Ovary (tissue), 7 donors: ENCODE measurements at regions not wholly inside any gene's neighbourhood (a gene's known extent, or its start where the extent isn't known, plus 50 kb on each side); places are given as distances from the start of the nearest gene placed in this dataset.

Source experiments
- DNase-seq, 5 donors: peaks; one replicate each; pipeline ENCODE4 v3.0.0-alpha.2; 2019 to 2020
- H3K27ac ChIP-seq, 2 donors: fragments of 200-600 bp; one replicate each; pipeline versions ENCODE4 v1.5.1 to v1.8.0; 2019 to 2022
- H3K27me3 ChIP-seq: fragments of 200-600 bp; one replicate; pipeline ENCODE4 v1.8.0; 2022
- H3K36me3 ChIP-seq: fragments of 200-600 bp; sonication (generic); one replicate; pipeline ENCODE4 v1.5.1; 2019
- H3K4me1 ChIP-seq: one replicate; pipeline ENCODE4 v1.8.1; 2013; ENCODE audit warnings: mild to moderate bottlenecking, moderate library complexity; ENCODE audit not compliant: insufficient read depth
- H3K4me3 ChIP-seq: fragments of 200-600 bp; sonication (generic); one replicate; pipeline ENCODE4 v1.5.1; 2017
- H3K9me3 ChIP-seq, 2 donors: fragments of 200-600 bp in 1 of 2; sonication (generic) in 1 of 2; one replicate each; pipeline versions ENCODE4 v1.5.1 to v1.8.1; 2013 to 2019; ENCODE audit warnings: mild to moderate bottlenecking in 1 of 2, moderate library complexity in 1 of 2
- EP300 ChIP-seq: sonication (generic); formaldehyde crosslinking; IDR thresholded peaks from one replicate; pipeline ENCODE4 v1.6.1; 2017; ENCODE audit warnings: antibody characterized with exemption
- POLR2A ChIP-seq: fragments of 450-650 bp; IDR thresholded peaks from one replicate; pipeline ENCODE4 v1.6.1; 2017; ENCODE audit warnings: antibody characterized with exemption, mild to moderate bottlenecking, moderate library complexity
- WGBS, 3 donors: extraction: QIAGEN DNeasy Blood & Tissue Kit in 1 of 3; methylation state at CpG; one replicate each; pipeline versions ENCODE4 v1.1.5 to v1.1.7; 2013 to 2017; 5-methylcytosine and 5-hydroxymethylcytosine counted together
- intact Hi-C, 4 donors: fragments of 100-400 bp; cut with DNase I; formaldehyde crosslinking; loops; one replicate each; pipeline versions ENCODE4 v1.11.0 to v1.15.1; 2022 to 2023
- TF ChIP-seq, protein P1 (sequence below), 3 donors: fragments of 450-650 bp in 2 of 3; fragments of 200-600 bp in 1 of 3; IDR thresholded peaks; one replicate each; pipeline versions ENCODE4 v1.5.1 to v1.8.0; 2016 to 2022; ENCODE audit warnings: antibody characterized with exemption in 3 of 3, mild to moderate bottlenecking in 1 of 3
- donor health status: DM: no; HTN: no; CAD: no; lungs with moderate emphysema.
- donor health status: DM: no; HTN: no; CAD: no.
- donor health status: Bipolar disorder and iron deficiency.
- donor health status: DM: no; HTN: no; CAD: no.
- donor health status: DM: yes; HTN: yes; CAD: no.

DNA sequence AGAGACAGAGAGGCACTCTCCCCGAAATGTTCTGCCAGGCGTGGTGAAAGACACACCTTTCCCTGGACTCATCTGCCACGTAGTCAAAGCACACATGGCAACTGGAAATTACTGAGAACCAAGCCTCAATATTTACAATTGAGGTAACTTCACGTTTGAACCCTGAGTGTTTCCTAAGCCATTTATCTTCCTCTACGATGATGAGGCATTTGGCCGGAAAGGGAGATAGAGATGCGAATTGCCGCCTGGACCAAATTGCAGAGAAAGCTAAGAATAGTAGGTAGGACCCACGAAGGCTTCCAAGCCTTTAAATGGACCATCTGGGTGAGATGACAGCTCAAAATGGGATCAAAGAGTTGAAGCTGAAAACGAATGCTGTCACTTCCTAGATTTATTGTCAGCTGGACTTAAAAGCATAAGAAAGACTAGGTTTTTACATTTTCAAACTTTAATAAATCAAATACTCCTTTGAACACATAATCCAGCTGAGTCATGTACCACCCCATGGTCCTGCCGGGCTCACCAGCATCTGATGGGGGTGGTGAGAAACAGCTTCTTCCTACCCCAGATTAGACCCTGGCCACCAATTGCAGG, 135.6 kb upstream of the LYZL2 start:
- Histone ChIP-seq H3K27me3 (no peaks in the 10 kb centered on the region), H3K4me1 (no peaks in the 10 kb centered on the region), H3K27ac (no peak overlapping the region), H3K9me3 (no peaks in the 10 kb centered on the region), H3K36me3 (no peaks in the 10 kb centered on the region), H3K4me3 (no peak overlapping the region)
- WGBS, 3 donors: 34 to 67% (median 64%) methylated on average over 11 of the region's 11 CpGs
- TF ChIP-seq, protein P1, sequence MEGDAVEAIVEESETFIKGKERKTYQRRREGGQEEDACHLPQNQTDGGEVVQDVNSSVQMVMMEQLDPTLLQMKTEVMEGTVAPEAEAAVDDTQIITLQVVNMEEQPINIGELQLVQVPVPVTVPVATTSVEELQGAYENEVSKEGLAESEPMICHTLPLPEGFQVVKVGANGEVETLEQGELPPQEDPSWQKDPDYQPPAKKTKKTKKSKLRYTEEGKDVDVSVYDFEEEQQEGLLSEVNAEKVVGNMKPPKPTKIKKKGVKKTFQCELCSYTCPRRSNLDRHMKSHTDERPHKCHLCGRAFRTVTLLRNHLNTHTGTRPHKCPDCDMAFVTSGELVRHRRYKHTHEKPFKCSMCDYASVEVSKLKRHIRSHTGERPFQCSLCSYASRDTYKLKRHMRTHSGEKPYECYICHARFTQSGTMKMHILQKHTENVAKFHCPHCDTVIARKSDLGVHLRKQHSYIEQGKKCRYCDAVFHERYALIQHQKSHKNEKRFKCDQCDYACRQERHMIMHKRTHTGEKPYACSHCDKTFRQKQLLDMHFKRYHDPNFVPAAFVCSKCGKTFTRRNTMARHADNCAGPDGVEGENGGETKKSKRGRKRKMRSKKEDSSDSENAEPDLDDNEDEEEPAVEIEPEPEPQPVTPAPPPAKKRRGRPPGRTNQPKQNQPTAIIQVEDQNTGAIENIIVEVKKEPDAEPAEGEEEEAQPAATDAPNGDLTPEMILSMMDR (IDR thresholded peaks at IDR 0.05): no peak
- TF ChIP-seq EP300: no peak
- no peak for TF ChIP-seq POLR2A
- intact Hi-C loops: no loop called here
- DNase-seq: no peak

DNA sequence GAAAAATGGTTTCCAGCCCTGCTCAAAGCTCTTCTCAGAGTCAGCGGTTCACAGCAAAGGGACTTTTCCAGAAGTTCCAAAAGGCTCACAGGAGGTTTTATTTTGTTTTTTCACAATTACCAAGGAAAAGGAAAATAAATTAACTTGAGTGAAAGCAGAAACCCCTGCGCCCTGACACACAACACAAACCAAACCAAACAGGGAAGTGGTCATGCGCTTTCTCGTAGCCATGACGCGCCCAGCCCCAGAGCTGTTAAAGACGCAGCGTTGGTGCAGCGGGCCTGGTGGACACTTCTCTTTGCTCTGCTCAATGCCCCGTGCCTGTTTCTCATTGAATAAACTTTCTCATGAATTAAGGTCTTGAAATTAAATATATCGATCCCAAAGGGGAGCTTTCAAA, 134.4 kb upstream of the LYZL2 start:
- Histone ChIP-seq H3K36me3 (no peaks in the 10 kb centered on the region), H3K27me3 (no peaks in the 10 kb centered on the region), H3K4me3 (no peak overlapping the region), H3K27ac (no peak overlapping the region), H3K4me1 (no peaks in the 10 kb centered on the region), H3K9me3 (no peaks in the 10 kb centered on the region)
- TF ChIP-seq POLR2A (no peak), EP300 (no peak)
- TF ChIP-seq, protein P1 (IDR thresholded peaks at IDR 0.05): no peak
- no peak for DNase-seq
- WGBS, 3 donors: 89 to 93% (median 92%) methylated on average over 11 of the region's 11 CpGs
- intact Hi-C loops: no loop called here

DNA sequence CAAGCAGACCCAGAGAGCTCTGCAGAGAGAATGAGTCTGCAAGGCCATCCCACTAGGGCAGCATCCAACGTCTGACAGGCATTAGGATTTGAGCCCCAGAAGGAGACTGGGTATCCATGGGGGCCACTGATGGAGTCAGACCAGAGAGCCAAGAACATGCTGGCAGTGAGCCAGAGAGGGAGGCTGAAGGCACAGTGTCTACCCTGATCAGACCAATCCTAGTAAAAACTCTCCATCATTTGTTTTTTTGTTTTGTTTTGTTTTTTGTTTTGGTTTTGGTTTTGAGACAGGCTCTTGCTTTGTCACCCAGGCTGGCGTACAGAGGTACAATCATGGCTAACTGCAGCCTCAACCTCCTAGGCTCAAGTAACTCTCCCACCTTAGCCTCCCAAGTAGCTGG, 133.1 kb upstream of the LYZL2 start:
- Histone ChIP-seq H3K4me3 (no peak overlapping the region), H3K27me3 (no peaks in the 10 kb centered on the region), H3K9me3 (no peaks in the 10 kb centered on the region), H3K27ac (no peak overlapping the region), H3K4me1 (no peaks in the 10 kb centered on the region), H3K36me3 (no peaks in the 10 kb centered on the region)
- TF ChIP-seq, protein P1 (IDR thresholded peaks at IDR 0.05): no peak
- no peak for TF ChIP-seq POLR2A
- TF ChIP-seq EP300: no peak
- intact Hi-C loops: no loop called here
- no peak for DNase-seq
- 52 to 77% (median 72%) methylated on average over 2 of the region's 2 CpGs for WGBS, 3 donors

DNA sequence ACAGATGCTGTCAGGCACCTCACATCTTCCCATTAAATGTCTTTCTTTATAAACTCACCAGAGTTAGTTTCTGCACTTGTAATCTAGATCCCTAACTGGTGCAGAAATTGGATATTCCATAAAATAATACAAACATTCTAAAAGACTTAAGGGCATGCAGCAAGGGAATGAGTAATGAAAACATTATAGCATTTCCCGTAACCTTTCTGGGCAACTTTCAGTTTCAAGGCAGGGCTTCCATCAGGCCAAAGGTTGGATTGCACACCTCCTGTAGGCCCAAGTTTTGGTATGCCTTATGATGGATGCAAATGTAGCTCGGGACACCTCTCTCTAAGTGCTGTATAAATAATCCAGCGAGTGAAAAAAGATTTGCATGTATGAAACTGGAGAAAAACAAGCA, 129.9 kb upstream of the LYZL2 start:
- no peaks in the 10 kb centered on the region for H3K36me3 ChIP-seq
- WGBS, 3 donors: 73 to 79% (median 78%) methylated on average over 3 of the region's 3 CpGs
- H3K4me3 ChIP-seq: no peak overlapping the region
- no peak overlapping the region for H3K27ac ChIP-seq
- intact Hi-C loops: loop anchor here in 1 of 4 donors (10.0 kb wide), 1 partner anchor 1045 kb away; no protein-coding TSS in a partner anchor
- H3K4me1 ChIP-seq: peaks cover 2% of the 10 kb centered on the region
- no peaks in the 10 kb centered on the region for H3K27me3 ChIP-seq
- no peaks in the 10 kb centered on the region for H3K9me3 ChIP-seq
- no peak for DNase-seq
- no peak for TF ChIP-seq EP300
- no peak for TF ChIP-seq POLR2A
- TF ChIP-seq, protein P1 (IDR thresholded peaks at IDR 0.05): no peak
